Left ventricle myocardium inferior (tissue), 1 donor: ENCODE measurements at regions not wholly inside any gene's neighbourhood (a gene's known extent, or its start where the extent isn't known, plus 50 kb on each side); places are given as distances from the start of the nearest gene placed in this dataset.

Experiments
- DNase-seq: peaks from one replicate; pipeline ENCODE4 v3.0.0-alpha.2; 2020
- H3K27ac ChIP-seq: fragments of 200-600 bp; replicated peaks from 2 replicates; pipeline ENCODE4 v1.8.0; 2021
- H3K27me3 ChIP-seq: fragments of 200-600 bp; 2 replicates; pipeline ENCODE4 v1.8.0; 2021; ENCODE audit warnings: low read depth
- H3K36me3 ChIP-seq: fragments of 200-600 bp; 2 replicates; pipeline ENCODE4 v1.8.0; 2021
- H3K4me1 ChIP-seq: fragments of 200-600 bp; 2 replicates; pipeline ENCODE4 v1.8.0; 2021
- H3K4me3 ChIP-seq: fragments of 200-600 bp; 2 replicates; pipeline ENCODE4 v1.8.0; 2021; ENCODE audit warnings: mild to moderate bottlenecking, moderate library complexity
- H3K9me3 ChIP-seq: fragments of 200-600 bp; replicated peaks from 2 replicates; pipeline ENCODE4 v1.8.0; 2021
- CTCF ChIP-seq: fragments of 200-600 bp; IDR thresholded peaks from 2 replicates; pipeline ENCODE4 v1.8.0; 2021; ENCODE audit warnings: antibody characterized with exemption, mild to moderate bottlenecking, borderline replicate concordance
- intact Hi-C: fragments of 100-400 bp; cut with micrococcal nuclease; formaldehyde crosslinking; loops from one replicate; pipeline ENCODE4 v1.11.0; 2022
- donor health status: DM: no; HTN: yes; CAD: no; lungs with severe emphysema.

GRCh38 chr3:34183114-34183513 is 384.7 kb downstream of the PDCD6IP start:
- intact Hi-C loops, result no loop called here
- no peak for TF ChIP-seq CTCF

GRCh38 chr3:34183611-34184340 is 385.3 kb downstream of the PDCD6IP start:
- H3K4me3 ChIP-seq, result no peak overlapping the region
- no peak for DNase-seq
- TF ChIP-seq CTCF, result no peak
- intact Hi-C loops, result no loop called here
- no peak overlapping the region for H3K27ac ChIP-seq
- H3K27me3 ChIP-seq, result no peaks in the 10 kb centered on the region
- H3K4me1 ChIP-seq, result no peaks in the 10 kb centered on the region
- no peaks in the 10 kb centered on the region for H3K36me3 ChIP-seq
- H3K9me3 ChIP-seq, result no peaks in the 10 kb centered on the region

More at GRCh38 chr3:34183114-34183513, 384.7 kb downstream of the PDCD6IP start:
- Histone ChIP-seq H3K27me3 (no peaks in the 10 kb centered on the region), H3K27ac (no peak overlapping the region), H3K36me3 (no peaks in the 10 kb centered on the region), H3K4me3 (no peak overlapping the region), H3K9me3 (no peaks in the 10 kb centered on the region), H3K4me1 (no peaks in the 10 kb centered on the region)
- no peak for DNase-seq

- no peak overlapping the region for H3K27ac ChIP-seq
- H3K4me3 ChIP-seq, result no peak overlapping the region
- H3K9me3 ChIP-seq, result no peaks in the 10 kb centered on the region
- DNase-seq, result no peak
- intact Hi-C loops, result no loop called here
- no peaks in the 10 kb centered on the region for H3K4me1 ChIP-seq
- H3K36me3 ChIP-seq, result no peaks in the 10 kb centered on the region
- TF ChIP-seq CTCF, result no peak
- no peaks in the 10 kb centered on the region for H3K27me3 ChIP-seq
Observed at GRCh38 chr3:34185301-34185700, 386.9 kb downstream of the PDCD6IP start.

- TF ChIP-seq CTCF, result no peak
Observed at GRCh38 chr3:34189133-34189532, 390.7 kb downstream of the PDCD6IP start.

GRCh38 chr3:34196914-34197313 is 398.5 kb downstream of the PDCD6IP start:
- no peak for TF ChIP-seq CTCF

More at GRCh38 chr3:34189133-34189532, 390.7 kb downstream of the PDCD6IP start:
- Histone ChIP-seq H3K27ac (no peak overlapping the region), H3K9me3 (no peaks in the 10 kb centered on the region), H3K36me3 (no peaks in the 10 kb centered on the region), H3K4me3 (no peak overlapping the region), H3K27me3 (no peaks in the 10 kb centered on the region), H3K4me1 (no peaks in the 10 kb centered on the region)
- intact Hi-C loops, result no loop called here
- DNase-seq, result no peak

More at GRCh38 chr3:34196914-34197313, 398.5 kb downstream of the PDCD6IP start:
- DNase-seq, result no peak
- Histone ChIP-seq H3K4me3 (no peak overlapping the region), H3K4me1 (no peaks in the 10 kb centered on the region), H3K36me3 (no peaks in the 10 kb centered on the region), H3K27me3 (no peaks in the 10 kb centered on the region), H3K27ac (no peak overlapping the region), H3K9me3 (no peaks in the 10 kb centered on the region)
- intact Hi-C loops, result no loop called here
